ENCODE measurements at regions not wholly inside any gene's neighbourhood (a gene's known extent, or its start where the extent isn't known, plus 50 kb on each side); places are given as distances from the start of the nearest gene placed in this dataset.

DNA sequence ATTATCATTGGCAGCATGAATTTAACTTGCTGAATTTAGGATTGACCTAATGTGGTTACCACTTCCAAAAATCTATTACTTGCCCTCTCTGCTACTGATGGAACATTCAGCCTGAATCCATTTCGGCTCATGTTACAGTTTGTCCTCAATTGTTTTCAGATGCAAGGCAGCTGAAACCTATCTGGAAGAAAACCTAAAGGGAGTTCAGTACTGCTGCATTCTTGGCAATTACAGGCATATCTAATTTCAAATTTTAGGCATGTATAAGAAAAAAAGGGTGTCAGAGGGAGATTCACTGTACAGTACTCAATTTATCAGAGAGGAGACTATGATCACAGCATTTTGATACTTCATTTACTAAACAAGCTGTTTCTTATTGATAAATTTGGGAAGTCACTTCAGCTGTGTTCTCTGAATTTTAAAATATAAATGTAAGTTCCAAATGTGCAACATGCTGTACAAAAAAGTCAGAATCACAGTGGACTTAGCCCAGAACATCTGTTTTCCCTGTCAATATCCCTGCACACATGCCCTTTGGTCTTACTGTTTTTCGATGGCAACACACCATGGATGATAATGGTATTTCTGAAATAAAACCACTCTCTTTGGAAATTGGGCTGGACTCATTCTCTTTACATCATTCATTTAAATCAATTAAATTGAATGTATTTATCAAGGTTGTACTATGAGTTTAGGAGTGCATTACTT is 651.6 kb upstream of the ADGRL4 start:
- no peak for TF ChIP-seq ASH2L (IDR thresholded peaks at IDR 0.05; ENCODE audit: insufficient read length, low read depth, low read length)
- no peak for TF ChIP-seq ZNF451 (CRISPR knock-in tag; IDR thresholded peaks at IDR 0.05)
- TF ChIP-seq, protein P1, sequence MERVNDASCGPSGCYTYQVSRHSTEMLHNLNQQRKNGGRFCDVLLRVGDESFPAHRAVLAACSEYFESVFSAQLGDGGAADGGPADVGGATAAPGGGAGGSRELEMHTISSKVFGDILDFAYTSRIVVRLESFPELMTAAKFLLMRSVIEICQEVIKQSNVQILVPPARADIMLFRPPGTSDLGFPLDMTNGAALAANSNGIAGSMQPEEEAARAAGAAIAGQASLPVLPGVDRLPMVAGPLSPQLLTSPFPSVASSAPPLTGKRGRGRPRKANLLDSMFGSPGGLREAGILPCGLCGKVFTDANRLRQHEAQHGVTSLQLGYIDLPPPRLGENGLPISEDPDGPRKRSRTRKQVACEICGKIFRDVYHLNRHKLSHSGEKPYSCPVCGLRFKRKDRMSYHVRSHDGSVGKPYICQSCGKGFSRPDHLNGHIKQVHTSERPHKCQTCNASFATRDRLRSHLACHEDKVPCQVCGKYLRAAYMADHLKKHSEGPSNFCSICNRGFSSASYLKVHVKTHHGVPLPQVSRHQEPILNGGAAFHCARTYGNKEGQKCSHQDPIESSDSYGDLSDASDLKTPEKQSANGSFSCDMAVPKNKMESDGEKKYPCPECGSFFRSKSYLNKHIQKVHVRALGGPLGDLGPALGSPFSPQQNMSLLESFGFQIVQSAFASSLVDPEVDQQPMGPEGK (CRISPR knock-in tag; IDR thresholded peaks at IDR 0.05) = no peak
- TF ChIP-seq, protein P2, sequence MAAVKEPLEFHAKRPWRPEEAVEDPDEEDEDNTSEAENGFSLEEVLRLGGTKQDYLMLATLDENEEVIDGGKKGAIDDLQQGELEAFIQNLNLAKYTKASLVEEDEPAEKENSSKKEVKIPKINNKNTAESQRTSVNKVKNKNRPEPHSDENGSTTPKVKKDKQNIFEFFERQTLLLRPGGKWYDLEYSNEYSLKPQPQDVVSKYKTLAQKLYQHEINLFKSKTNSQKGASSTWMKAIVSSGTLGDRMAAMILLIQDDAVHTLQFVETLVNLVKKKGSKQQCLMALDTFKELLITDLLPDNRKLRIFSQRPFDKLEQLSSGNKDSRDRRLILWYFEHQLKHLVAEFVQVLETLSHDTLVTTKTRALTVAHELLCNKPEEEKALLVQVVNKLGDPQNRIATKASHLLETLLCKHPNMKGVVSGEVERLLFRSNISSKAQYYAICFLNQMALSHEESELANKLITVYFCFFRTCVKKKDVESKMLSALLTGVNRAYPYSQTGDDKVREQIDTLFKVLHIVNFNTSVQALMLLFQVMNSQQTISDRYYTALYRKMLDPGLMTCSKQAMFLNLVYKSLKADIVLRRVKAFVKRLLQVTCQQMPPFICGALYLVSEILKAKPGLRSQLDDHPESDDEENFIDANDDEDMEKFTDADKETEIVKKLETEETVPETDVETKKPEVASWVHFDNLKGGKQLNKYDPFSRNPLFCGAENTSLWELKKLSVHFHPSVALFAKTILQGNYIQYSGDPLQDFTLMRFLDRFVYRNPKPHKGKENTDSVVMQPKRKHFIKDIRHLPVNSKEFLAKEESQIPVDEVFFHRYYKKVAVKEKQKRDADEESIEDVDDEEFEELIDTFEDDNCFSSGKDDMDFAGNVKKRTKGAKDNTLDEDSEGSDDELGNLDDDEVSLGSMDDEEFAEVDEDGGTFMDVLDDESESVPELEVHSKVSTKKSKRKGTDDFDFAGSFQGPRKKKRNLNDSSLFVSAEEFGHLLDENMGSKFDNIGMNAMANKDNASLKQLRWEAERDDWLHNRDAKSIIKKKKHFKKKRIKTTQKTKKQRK (IDR thresholded peaks at IDR 0.05; ENCODE audit: low read length) = no peak
- TF ChIP-seq, protein P3, sequence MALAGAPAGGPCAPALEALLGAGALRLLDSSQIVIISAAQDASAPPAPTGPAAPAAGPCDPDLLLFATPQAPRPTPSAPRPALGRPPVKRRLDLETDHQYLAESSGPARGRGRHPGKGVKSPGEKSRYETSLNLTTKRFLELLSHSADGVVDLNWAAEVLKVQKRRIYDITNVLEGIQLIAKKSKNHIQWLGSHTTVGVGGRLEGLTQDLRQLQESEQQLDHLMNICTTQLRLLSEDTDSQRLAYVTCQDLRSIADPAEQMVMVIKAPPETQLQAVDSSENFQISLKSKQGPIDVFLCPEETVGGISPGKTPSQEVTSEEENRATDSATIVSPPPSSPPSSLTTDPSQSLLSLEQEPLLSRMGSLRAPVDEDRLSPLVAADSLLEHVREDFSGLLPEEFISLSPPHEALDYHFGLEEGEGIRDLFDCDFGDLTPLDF (CRISPR knock-in tag; IDR thresholded peaks at IDR 0.05) = no peak
- no peak for TF ChIP-seq BRD4 (CRISPR knock-in tag; IDR thresholded peaks at IDR 0.05)
- POLR2A ChIA-PET = no interaction called here
- no peak overlapping the region for H3K27ac ChIP-seq (ENCODE audit: extremely low read length, insufficient read depth, low read length)
- H4K20me1 ChIP-seq (ENCODE audit: insufficient read depth, low read length) = no peaks in the 10 kb centered on the region
- H3K4me1 ChIP-seq (ENCODE audit: insufficient read depth, low read length) = no peaks in the 10 kb centered on the region
- H3K4me3 ChIP-seq (replicated peaks in 1 of 3; ENCODE audit: insufficient read depth in 1 of 3, low read depth in 2 of 3, low read length in 3 of 3) = no peak overlapping the region
- H3K27me3 ChIP-seq (ENCODE audit: control insufficient read depth in 1 of 2, insufficient read depth in 2 of 2, low read length in 2 of 2) = no peaks in the 10 kb centered on the region; a peak in 1 of 5 replicates
- H3K79me2 ChIP-seq (ENCODE audit: insufficient read depth, low read length) = no peaks in the 10 kb centered on the region
- H3K36me3 ChIP-seq (replicated peaks in 1 of 2; ENCODE audit: control insufficient read depth in 1 of 2, insufficient read depth in 2 of 2, low read length in 2 of 2) = no peaks in the 10 kb centered on the region
- H3K9me3 ChIP-seq (ENCODE audit: low read length) = peaks cover 62% of the 10 kb centered on the region
- in situ Hi-C loops (cut with HindIII; ENCODE audit: extremely low pct_ligation_motif_present, low pct_unique_long_range_greater_than_20kb) = no loop called here
- CTCF ChIA-PET (ENCODE audit: low intra/inter-chr PET ratio, low total read pairs) = no interaction called here
- 13% methylated on average over 2 of the region's 2 CpGs for WGBS (ENCODE audit: low lambda C conversion rate)
- no TSS peak for BruUV-seq (replicated peaks)
- intact Hi-C loops (cut with micrococcal nuclease; ENCODE audit: unreplicated experiment) = no loop called here
- no peak for FAIRE-seq
- DNase-seq (ENCODE audit: low spot score) = no peak
- H2AFZ ChIP-seq (ENCODE audit: low read length) = no peak overlapping the region
- H3K4me2 ChIP-seq (ENCODE audit: low read depth, low read length) = no peak overlapping the region
- H3K9ac ChIP-seq (ENCODE audit: insufficient read depth, low read depth, low read length) = no peak overlapping the region
- no peak for ATAC-seq

Measured in HepG2 (cell line).